ENCODE measurements at regions not wholly inside any gene's neighbourhood (a gene's known extent, or its start where the extent isn't known, plus 50 kb on each side); places are given as distances from the start of the nearest gene placed in this dataset.

DNA sequence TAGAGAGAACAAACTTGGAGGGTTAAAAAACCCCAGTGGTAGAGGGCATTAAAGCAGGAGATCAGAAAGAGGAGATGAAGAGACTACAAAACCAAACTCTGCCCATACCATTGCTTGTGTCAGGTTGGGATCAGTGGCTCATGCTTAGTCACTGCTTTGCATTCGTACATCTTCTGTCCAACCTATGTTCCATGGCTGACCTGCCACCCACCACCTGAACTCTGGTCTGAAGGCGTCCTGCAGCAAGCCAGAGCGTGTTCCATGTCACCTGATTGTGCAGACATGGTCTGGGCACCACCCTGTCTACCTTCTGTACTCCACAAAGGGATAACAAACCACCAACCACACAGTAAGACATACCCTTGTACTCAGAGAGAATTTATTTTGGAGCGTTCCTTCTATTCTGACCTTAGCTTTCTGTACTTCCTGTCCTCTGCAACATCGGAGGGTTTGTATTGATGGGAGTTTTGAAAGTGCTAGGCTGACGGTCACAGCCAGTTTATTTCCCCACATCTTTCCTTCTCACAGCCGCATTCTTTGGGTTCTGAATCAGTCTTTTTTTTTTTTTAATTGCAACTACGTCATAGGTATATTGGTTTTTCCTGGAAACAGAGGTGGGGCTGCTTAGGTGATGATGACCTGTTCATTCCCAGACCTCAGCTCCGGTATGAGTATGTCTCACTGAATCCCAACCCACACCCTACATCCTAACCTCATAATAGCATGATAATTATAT lies 88.3 kb downstream of the SOWAHC start:
- Mint-ChIP-seq H3K27me3 (ENCODE audit: unreplicated experiment) (peaks cover 34% of the 10 kb centered on the region), H3K4me3 (ENCODE audit: unreplicated experiment) (no peak overlapping the region), H3K36me3 (ENCODE audit: unreplicated experiment) (no peaks in the 10 kb centered on the region), H3K4me1 (ENCODE audit: unreplicated experiment) (no peaks in the 10 kb centered on the region), H3K9me3 (ENCODE audit: unreplicated experiment) (no peaks in the 10 kb centered on the region), H3K27ac (ENCODE audit: unreplicated experiment) (no peak overlapping the region)
- TF ChIP-seq, protein P1, sequence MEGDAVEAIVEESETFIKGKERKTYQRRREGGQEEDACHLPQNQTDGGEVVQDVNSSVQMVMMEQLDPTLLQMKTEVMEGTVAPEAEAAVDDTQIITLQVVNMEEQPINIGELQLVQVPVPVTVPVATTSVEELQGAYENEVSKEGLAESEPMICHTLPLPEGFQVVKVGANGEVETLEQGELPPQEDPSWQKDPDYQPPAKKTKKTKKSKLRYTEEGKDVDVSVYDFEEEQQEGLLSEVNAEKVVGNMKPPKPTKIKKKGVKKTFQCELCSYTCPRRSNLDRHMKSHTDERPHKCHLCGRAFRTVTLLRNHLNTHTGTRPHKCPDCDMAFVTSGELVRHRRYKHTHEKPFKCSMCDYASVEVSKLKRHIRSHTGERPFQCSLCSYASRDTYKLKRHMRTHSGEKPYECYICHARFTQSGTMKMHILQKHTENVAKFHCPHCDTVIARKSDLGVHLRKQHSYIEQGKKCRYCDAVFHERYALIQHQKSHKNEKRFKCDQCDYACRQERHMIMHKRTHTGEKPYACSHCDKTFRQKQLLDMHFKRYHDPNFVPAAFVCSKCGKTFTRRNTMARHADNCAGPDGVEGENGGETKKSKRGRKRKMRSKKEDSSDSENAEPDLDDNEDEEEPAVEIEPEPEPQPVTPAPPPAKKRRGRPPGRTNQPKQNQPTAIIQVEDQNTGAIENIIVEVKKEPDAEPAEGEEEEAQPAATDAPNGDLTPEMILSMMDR (IDR thresholded peaks at IDR 0.05) = no peak
- no peak for DNase-seq (ENCODE audit: extremely low spot score, unreplicated experiment)

DNA sequence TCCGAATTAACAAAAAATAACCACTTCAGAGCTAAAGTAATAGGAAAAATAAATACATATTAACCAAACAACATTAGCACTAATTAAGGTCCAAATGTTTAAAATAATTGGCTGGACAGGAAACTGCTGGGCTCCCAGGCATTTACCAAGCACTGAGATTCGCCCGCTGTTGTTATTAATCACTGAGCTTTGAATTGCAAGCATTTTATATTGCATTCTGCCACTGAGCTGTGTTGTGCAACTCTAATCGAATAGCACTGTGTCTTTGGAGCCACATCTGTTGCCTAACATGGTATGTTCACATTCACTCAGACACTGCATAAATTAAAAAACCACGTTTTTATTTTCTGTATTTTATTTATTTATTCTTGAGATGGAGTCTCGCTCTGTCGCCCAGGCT lies 88.9 kb downstream of the SOWAHC start:
- no peaks in the 10 kb centered on the region for H3K9me3 Mint-ChIP-seq (ENCODE audit: unreplicated experiment)
- H3K27ac Mint-ChIP-seq (ENCODE audit: unreplicated experiment) = no peak overlapping the region
- no peak for DNase-seq (ENCODE audit: extremely low spot score, unreplicated experiment)
- H3K4me1 Mint-ChIP-seq (ENCODE audit: unreplicated experiment) = no peaks in the 10 kb centered on the region
- TF ChIP-seq, protein P1 (IDR thresholded peaks at IDR 0.05) = no peak
- no peak overlapping the region for H3K4me3 Mint-ChIP-seq (ENCODE audit: unreplicated experiment)
- peaks cover 39% of the 10 kb centered on the region for H3K27me3 Mint-ChIP-seq (ENCODE audit: unreplicated experiment)
- no peaks in the 10 kb centered on the region for H3K36me3 Mint-ChIP-seq (ENCODE audit: unreplicated experiment)

DNA sequence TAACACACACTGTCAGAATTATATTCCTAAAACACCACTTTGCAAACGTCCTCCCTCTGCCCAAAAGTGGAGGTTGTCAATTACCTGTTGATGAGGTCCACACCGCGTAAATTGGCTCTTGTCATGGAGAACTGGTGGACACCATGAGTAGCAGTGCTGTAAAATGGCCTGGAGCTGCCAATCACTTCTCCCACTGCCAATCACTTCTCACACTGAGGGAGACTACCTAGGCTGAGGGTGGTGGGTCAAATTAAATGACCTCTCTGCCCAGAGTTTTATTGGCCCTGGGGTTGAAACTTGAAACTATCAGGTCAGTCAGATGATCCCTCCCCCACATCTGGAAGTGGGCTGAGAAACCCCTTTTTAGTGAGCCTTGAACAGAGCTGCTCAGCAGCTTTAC lies 89.6 kb downstream of the SOWAHC start:
- Mint-ChIP-seq H3K27me3 (ENCODE audit: unreplicated experiment) (peaks cover 37% of the 10 kb centered on the region), H3K4me3 (ENCODE audit: unreplicated experiment) (no peak overlapping the region), H3K4me1 (ENCODE audit: unreplicated experiment) (no peaks in the 10 kb centered on the region), H3K9me3 (ENCODE audit: unreplicated experiment) (no peaks in the 10 kb centered on the region), H3K27ac (ENCODE audit: unreplicated experiment) (no peak overlapping the region), H3K36me3 (ENCODE audit: unreplicated experiment) (no peaks in the 10 kb centered on the region)
- DNase-seq (ENCODE audit: extremely low spot score, unreplicated experiment) = no peak
- TF ChIP-seq, protein P1 (IDR thresholded peaks at IDR 0.05) = no peak

DNA sequence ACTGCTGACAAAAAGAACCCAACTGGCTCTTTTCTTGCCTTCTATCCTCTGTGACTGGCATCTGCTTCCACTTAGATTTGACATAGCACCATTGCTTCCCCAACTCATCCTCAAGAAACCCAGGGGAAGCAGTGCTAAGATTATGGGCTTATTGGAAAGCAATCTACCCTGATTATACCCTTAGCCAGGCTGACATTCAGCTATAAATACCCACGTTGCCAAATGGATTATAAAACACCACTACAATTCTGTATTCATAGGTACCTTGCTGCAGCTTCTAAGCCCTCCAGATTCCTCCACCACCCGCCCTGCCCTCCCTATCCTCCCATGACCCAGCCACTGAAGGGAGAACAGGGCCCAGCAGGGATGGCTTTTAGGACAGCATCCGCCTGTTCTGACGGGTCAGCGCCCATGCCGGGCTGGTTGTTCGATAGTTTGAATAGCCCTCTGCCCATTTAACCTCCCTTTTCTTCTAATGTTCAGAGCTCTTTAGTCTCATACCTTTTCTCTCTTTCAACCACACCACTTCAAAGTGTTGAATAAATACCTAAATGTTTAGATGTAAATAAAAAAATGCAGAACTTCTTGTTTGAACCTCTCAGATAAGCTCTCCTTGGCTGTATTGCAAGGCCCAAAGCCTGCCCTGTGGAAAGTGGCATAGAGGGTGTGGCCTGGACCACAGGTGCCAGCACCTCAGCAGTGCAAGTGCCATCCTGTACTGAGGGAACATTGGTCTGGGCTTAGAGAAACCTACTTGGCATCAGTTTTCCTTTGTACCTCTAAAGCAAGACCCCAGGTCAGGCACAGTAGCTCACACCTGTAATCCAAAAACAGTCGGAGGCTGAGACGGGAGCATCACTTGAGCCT lies 86.6 kb upstream of the RGPD5 start:
- H3K4me3 Mint-ChIP-seq (ENCODE audit: unreplicated experiment) = no peak overlapping the region
- peaks cover 10% of the 10 kb centered on the region for H3K27me3 Mint-ChIP-seq (ENCODE audit: unreplicated experiment)
- TF ChIP-seq, protein P1 (IDR thresholded peaks at IDR 0.05) = no peak
- no peaks in the 10 kb centered on the region for H3K4me1 Mint-ChIP-seq (ENCODE audit: unreplicated experiment)
- H3K36me3 Mint-ChIP-seq (ENCODE audit: unreplicated experiment) = no peaks in the 10 kb centered on the region
- no peak overlapping the region for H3K27ac Mint-ChIP-seq (ENCODE audit: unreplicated experiment)
- no peaks in the 10 kb centered on the region for H3K9me3 Mint-ChIP-seq (ENCODE audit: unreplicated experiment)
- no peak for DNase-seq (ENCODE audit: extremely low spot score, unreplicated experiment)
